KOPT-K1 (cell line): ENCODE measurements at regions not wholly inside any gene's neighbourhood (a gene's known extent, or its start where the extent isn't known, plus 50 kb on each side); places are given as distances from the start of the nearest gene placed in this dataset.

Source experiments
- H3K27ac ChIP-seq: fragments of 200-600 bp; sonication (generic); 2 replicates; pipeline ENCODE4 v1.5.1; 2016; ENCODE audit warnings: antibody characterized with exemption, mild to moderate bottlenecking, low read depth, low read length; ENCODE audit not compliant: poor library complexity, severe bottlenecking
- H3K36me3 ChIP-seq: fragments of 200-600 bp; sonication (generic); 2 replicates; pipeline ENCODE4 v1.5.1; 2017; ENCODE audit warnings: antibody characterized with exemption, mild to moderate bottlenecking, low read length, moderate library complexity; ENCODE audit not compliant: insufficient read depth
- H3K9me3 ChIP-seq: fragments of 200-600 bp; sonication (generic); 2 replicates; pipeline ENCODE4 v1.5.1; 2017; ENCODE audit warnings: antibody characterized with exemption, low read length, mild to moderate bottlenecking; ENCODE audit not compliant: insufficient read depth, poor library complexity, severe bottlenecking

GRCh38 chr22:49649166-49650068 is 178.3 kb downstream of the BRD1 start:
- Histone ChIP-seq H3K27ac (no peak overlapping the region), H3K9me3 (no peaks in the 10 kb centered on the region), H3K36me3 (peaks cover 16% of the 10 kb centered on the region; the same call in 1 of the 2 replicates)

GRCh38 chr22:49648053-49648452 is 179.6 kb downstream of the BRD1 start:
- Histone ChIP-seq H3K27ac (no peak overlapping the region), H3K36me3 (peaks cover 9% of the 10 kb centered on the region; the same call in 1 of the 2 replicates), H3K9me3 (no peaks in the 10 kb centered on the region)

GRCh38 chr22:49647627-49648026 is 180.0 kb downstream of the BRD1 start:
- Histone ChIP-seq H3K27ac (no peak overlapping the region), H3K9me3 (no peaks in the 10 kb centered on the region), H3K36me3 (peaks cover 9% of the 10 kb centered on the region; the same call in 1 of the 2 replicates)

- H3K9me3 ChIP-seq, result no peaks in the 10 kb centered on the region
- no peak overlapping the region for H3K27ac ChIP-seq
- peaks cover 9% of the 10 kb centered on the region; the same call in 1 of the 2 replicates for H3K36me3 ChIP-seq
These were observed 180.8 kb downstream of the BRD1 start for GRCh38 chr22:49646876-49647275.

- no peaks in the 10 kb centered on the region for H3K9me3 ChIP-seq
- peaks cover 9% of the 10 kb centered on the region; the same call in 1 of the 2 replicates for H3K36me3 ChIP-seq
- H3K27ac ChIP-seq, result no peak overlapping the region
These were observed 181.7 kb downstream of the BRD1 start for GRCh38 chr22:49645791-49646550.

- Histone ChIP-seq H3K27ac (no peak overlapping the region), H3K36me3 (peaks cover 9% of the 10 kb centered on the region; the same call in 1 of the 2 replicates), H3K9me3 (no peaks in the 10 kb centered on the region)
These were observed 182.4 kb downstream of the BRD1 start for GRCh38 chr22:49645257-49645656.

- Histone ChIP-seq H3K27ac (no peak overlapping the region), H3K9me3 (no peaks in the 10 kb centered on the region), H3K36me3 (no peaks in the 10 kb centered on the region; the same call in 1 of the 2 replicates)
These were observed 183.7 kb downstream of the BRD1 start for GRCh38 chr22:49643998-49644397.

GRCh38 chr22:49643466-49643865 is 184.2 kb downstream of the BRD1 start:
- no peaks in the 10 kb centered on the region; the same call in 1 of the 2 replicates for H3K36me3 ChIP-seq
- no peaks in the 10 kb centered on the region for H3K9me3 ChIP-seq
- H3K27ac ChIP-seq, result no peak overlapping the region

GRCh38 chr22:49642741-49643140 is 184.9 kb downstream of the BRD1 start:
- no peak overlapping the region for H3K27ac ChIP-seq
- no peaks in the 10 kb centered on the region; the same call in 1 of the 2 replicates for H3K36me3 ChIP-seq
- H3K9me3 ChIP-seq, result no peaks in the 10 kb centered on the region

GRCh38 chr22:49642331-49642730 is 185.3 kb downstream of the BRD1 start:
- no peaks in the 10 kb centered on the region for H3K9me3 ChIP-seq
- no peak overlapping the region for H3K27ac ChIP-seq
- no peaks in the 10 kb centered on the region; the same call in 1 of the 2 replicates for H3K36me3 ChIP-seq

- no peaks in the 10 kb centered on the region for H3K9me3 ChIP-seq
- H3K27ac ChIP-seq, result no peak overlapping the region
- H3K36me3 ChIP-seq, result no peaks in the 10 kb centered on the region; the same call in 1 of the 2 replicates
These were observed 185.8 kb downstream of the BRD1 start for GRCh38 chr22:49641770-49642313.

GRCh38 chr22:49640366-49641095 is 187.1 kb downstream of the BRD1 start:
- Histone ChIP-seq H3K9me3 (no peaks in the 10 kb centered on the region), H3K36me3 (no peaks in the 10 kb centered on the region; the same call in 1 of the 2 replicates), H3K27ac (no peak overlapping the region)

- Histone ChIP-seq H3K36me3 (no peaks in the 10 kb centered on the region; the same call in 1 of the 2 replicates), H3K9me3 (no peaks in the 10 kb centered on the region)
These were observed 187.7 kb downstream of the BRD1 start for GRCh38 chr22:49639956-49640355.

GRCh38 chr22:49638788-49639187 is 188.9 kb downstream of the BRD1 start:
- H3K36me3 ChIP-seq, result no peaks in the 10 kb centered on the region; the same call in 1 of the 2 replicates
- H3K9me3 ChIP-seq, result no peaks in the 10 kb centered on the region
- H3K27ac ChIP-seq, result no peak overlapping the region

More at GRCh38 chr22:49639956-49640355, 187.7 kb downstream of the BRD1 start:
- H3K27ac ChIP-seq, result no peak overlapping the region
